ENCODE measurements at regions not wholly inside any gene's neighbourhood (a gene's known extent, or its start where the extent isn't known, plus 50 kb on each side); places are given as distances from the start of the nearest gene placed in this dataset.

DNA sequence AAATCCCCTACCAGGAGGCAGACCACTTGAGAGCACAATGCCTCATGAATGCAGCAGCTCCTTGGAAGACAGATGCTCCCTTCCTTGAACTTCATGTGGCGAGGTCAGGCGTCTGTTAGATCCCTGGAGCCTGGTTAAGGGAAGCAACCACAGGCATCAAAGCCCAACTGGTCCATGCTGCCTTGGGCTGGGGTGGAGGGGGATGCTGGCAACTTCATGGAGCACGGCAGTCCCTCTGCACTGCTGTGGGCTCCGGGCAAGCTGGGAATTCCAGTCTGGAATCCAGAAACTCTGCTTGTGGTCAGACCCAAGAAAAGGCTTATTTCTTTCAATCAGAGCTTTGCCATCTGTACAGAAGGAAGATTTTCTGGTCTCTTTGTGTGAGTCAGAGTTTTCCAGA, 130.4 kb downstream of the PFKFB3 start:
- H3K27ac Mint-ChIP-seq: peak overlapping the region in 1 of 7 donors; percentile 48
- no peak overlapping the region for H3K4me2 ChIP-seq (replicated peaks; ENCODE audit: extremely low read depth, low read length, poor library complexity, severe bottlenecking)
- intact Hi-C loops (cut with micrococcal nuclease): no loop called here
- H3K4me1 Mint-ChIP-seq: peaks cover 23% of the 10 kb centered on the region
- peaks cover 12 to 15% (median 14%) of the 10 kb centered on the region in 7 donors for H3K9me3 Mint-ChIP-seq
- no peaks in the 10 kb centered on the region for H4K20me1 ChIP-seq (ENCODE audit: insufficient read depth, low read length)
- no peak overlapping the region for H3K4me3 ChIP-seq (replicated peaks in 1 of 3; ENCODE audit: low read depth in 2 of 3, low read length in 3 of 3)
- no peaks in the 10 kb centered on the region for H3K36me3 ChIP-seq (replicated peaks in 1 of 2; ENCODE audit: control insufficient read depth in 1 of 2, insufficient read depth in 2 of 2, low read length in 2 of 2)
- no peak overlapping the region for H3K9ac ChIP-seq (ENCODE audit: insufficient read depth, low read length, poor library complexity, severe bottlenecking)
- H3K9me3 ChIP-seq (replicated peaks in 1 of 2; ENCODE audit: control insufficient read depth in 1 of 2, insufficient read depth in 1 of 2, low read length in 2 of 2): peaks cover 8 to 18% of the 10 kb centered on the region in 2 donors
- H3K27me3 Mint-ChIP-seq (ENCODE audit: low read depth in 3 of 3): peaks cover 0 to 9% (median 1%) of the 10 kb centered on the region in 3 donors
- H3K4me1 ChIP-seq (ENCODE audit: control insufficient read depth in 1 of 2, insufficient read depth in 2 of 2, low read length in 2 of 2): peaks cover 16 to 22% of the 10 kb centered on the region in 2 donors
- H3K27me3 ChIP-seq (ENCODE audit: control insufficient read depth in 2 of 2, insufficient read depth in 2 of 2, low read length in 2 of 2): no peaks in the 10 kb centered on the region
- no peak overlapping the region for H3K27ac ChIP-seq (ENCODE audit: low read depth in 1 of 2, low read length in 2 of 2)
- H3K4me3 Mint-ChIP-seq: no peak overlapping the region
- DNase-seq: no peak
- no peak for TF ChIP-seq CTCF (IDR thresholded peaks at IDR 0.05)
- no peak overlapping the region for H2AFZ ChIP-seq (ENCODE audit: insufficient read depth, low read depth, low read length, poor library complexity, severe bottlenecking)
- no peaks in the 10 kb centered on the region for H3K79me2 ChIP-seq (ENCODE audit: insufficient read depth, low read length)
- peaks cover 7 to 12% of the 10 kb centered on the region in 2 donors for H3K36me3 Mint-ChIP-seq
- 100% methylated on average over 3 of the region's 4 CpGs for WGBS (ENCODE audit: insufficient coverage)

DNA sequence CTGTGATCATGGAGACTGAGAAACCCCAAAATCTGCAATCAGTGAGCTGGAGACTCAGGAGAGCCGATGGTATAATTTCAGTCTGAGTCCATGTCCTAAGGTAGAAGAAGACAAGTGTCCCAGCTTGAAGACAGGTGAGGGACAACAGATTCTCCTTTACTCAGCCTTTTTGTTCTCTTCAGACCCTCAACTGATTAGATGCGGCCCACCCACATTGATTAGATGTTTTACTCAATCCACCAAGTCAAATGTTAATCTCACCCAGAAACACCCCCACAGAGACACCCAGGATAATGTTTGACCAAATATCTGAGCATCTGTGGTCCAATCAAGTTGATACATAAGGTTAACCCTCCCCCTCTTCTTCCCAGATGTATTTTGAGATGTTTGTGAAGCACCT, 131.2 kb downstream of the PFKFB3 start:
- DNase-seq: no peak
- peaks cover 12 to 15% (median 15%) of the 10 kb centered on the region in 7 donors for H3K9me3 Mint-ChIP-seq
- H3K27ac Mint-ChIP-seq: no peak overlapping the region

More for the DNA sequence above, 131.2 kb downstream of the PFKFB3 start:
- Mint-ChIP-seq H3K4me1 (peaks cover 14% of the 10 kb centered on the region), H3K27me3 (ENCODE audit: low read depth in 3 of 3) (peaks cover 0 to 10% (median 2%) of the 10 kb centered on the region in 3 donors), H3K4me3 (no peak overlapping the region), H3K36me3 (peaks cover 7 to 12% of the 10 kb centered on the region in 2 donors)
- Histone ChIP-seq H2AFZ (ENCODE audit: insufficient read depth, low read depth, low read length, poor library complexity, severe bottlenecking) (no peak overlapping the region), H3K79me2 (ENCODE audit: insufficient read depth, low read length) (no peaks in the 10 kb centered on the region), H3K27me3 (ENCODE audit: control insufficient read depth in 2 of 2, insufficient read depth in 2 of 2, low read length in 2 of 2) (no peaks in the 10 kb centered on the region), H3K36me3 (replicated peaks in 1 of 2; ENCODE audit: control insufficient read depth in 1 of 2, insufficient read depth in 2 of 2, low read length in 2 of 2) (no peaks in the 10 kb centered on the region), H3K4me1 (ENCODE audit: control insufficient read depth in 1 of 2, insufficient read depth in 2 of 2, low read length in 2 of 2) (peaks cover 7 to 13% of the 10 kb centered on the region in 2 donors), H3K27ac (ENCODE audit: low read depth in 1 of 2, low read length in 2 of 2) (no peak overlapping the region), H3K9ac (ENCODE audit: insufficient read depth, low read length, poor library complexity, severe bottlenecking) (no peak overlapping the region), H4K20me1 (ENCODE audit: insufficient read depth, low read length) (no peaks in the 10 kb centered on the region), H3K9me3 (replicated peaks in 1 of 2; ENCODE audit: control insufficient read depth in 1 of 2, insufficient read depth in 1 of 2, low read length in 2 of 2) (peaks cover 8 to 18% of the 10 kb centered on the region in 2 donors), H3K4me3 (replicated peaks in 1 of 3; ENCODE audit: low read depth in 2 of 3, low read length in 3 of 3) (no peak overlapping the region), H3K4me2 (replicated peaks; ENCODE audit: extremely low read depth, low read length, poor library complexity, severe bottlenecking) (no peak overlapping the region)
- TF ChIP-seq CTCF (IDR thresholded peaks at IDR 0.05): no peak
- 100% methylated on average over 1 of the region's 2 CpGs for WGBS (ENCODE audit: insufficient coverage)
- intact Hi-C loops (cut with micrococcal nuclease): no loop called here
